ENCODE measurements at regions not wholly inside any gene's neighbourhood (a gene's known extent, or its start where the extent isn't known, plus 50 kb on each side); places are given as distances from the start of the nearest gene placed in this dataset.
"Not testable (repeated sequence)": the region's sequence is repeated elsewhere in the genome, so short reads cannot be mapped to it uniquely, and the experiment has no call there.

DNA sequence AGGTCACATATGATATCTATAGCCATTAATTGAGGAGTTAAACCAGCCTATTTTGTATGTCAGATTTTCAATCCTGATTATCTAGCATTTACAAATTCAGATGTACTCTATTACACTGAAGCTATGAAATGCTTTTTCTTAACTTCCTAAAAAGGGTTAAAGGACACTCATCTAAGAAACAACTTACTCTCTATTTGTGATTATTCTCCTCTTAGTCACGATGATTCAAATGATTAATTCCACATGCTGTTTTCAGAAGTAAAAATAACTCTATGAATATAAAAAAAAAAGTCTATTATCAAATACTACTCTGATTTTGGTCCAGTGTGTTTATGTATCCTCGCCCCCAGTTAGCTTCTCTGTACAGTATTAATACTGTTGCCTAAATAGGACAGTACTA, 1199.9 kb downstream of the GATA3 start:
- DNase-seq = no peak

DNA sequence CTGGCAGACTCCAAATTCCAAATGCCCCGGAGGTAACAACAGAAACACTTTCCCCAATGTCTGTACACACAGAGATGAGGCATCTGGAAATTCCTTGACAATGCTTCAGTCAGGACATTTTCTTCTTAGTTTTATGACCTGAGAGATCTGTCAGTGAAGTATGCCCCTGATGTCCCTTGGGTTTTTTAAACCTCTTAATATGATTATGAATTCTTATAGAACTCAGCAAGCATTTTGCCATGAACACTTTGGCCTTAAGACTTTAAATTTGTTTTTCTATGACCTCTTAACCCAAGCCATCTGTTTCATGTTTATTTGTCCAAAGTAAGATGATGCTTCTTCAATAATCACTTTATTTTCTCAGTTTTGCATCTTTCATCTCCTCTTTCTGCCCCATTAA, 1206.2 kb downstream of the GATA3 start:
- DNase-seq = no peak

DNA sequence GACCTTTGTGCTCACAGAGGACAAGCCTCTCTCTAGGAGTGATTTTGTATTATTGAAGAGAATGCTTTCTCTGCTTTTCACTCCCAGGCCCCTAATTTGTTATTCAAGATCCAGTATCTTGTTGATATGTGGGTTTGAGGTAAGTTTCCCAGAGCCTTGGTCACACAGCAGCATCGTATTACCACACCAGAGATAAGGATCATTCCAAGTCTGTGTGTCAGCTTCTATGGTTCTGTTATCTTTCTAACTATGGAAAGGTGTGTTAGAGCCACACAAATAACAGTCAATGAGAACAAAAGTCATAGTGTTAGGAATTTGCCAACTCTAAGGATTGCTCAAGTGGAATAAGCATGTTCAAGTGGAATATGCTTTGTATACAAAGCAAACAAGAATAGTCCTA, 1208.3 kb downstream of the GATA3 start:
- no peak for DNase-seq

DNA sequence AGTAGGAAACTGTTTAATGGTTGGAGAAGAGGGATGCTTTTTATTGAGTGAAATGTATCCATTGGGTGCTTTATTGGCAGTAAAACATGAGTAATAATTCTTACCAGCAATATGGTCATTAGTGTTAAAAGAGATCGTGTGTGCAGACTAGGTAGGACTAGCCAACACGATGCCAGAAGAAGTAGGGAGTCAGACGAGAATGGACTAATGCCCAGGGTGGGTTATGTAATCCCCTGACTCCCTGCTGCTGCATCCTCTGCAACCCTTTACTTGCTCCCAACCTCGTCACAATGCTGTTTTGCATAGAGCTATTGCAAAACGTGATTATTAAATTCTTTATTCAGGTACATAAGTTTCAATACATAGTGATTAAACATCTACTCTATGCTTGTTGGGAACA, 1213.7 kb downstream of the GATA3 start:
- no peak for DNase-seq

DNA sequence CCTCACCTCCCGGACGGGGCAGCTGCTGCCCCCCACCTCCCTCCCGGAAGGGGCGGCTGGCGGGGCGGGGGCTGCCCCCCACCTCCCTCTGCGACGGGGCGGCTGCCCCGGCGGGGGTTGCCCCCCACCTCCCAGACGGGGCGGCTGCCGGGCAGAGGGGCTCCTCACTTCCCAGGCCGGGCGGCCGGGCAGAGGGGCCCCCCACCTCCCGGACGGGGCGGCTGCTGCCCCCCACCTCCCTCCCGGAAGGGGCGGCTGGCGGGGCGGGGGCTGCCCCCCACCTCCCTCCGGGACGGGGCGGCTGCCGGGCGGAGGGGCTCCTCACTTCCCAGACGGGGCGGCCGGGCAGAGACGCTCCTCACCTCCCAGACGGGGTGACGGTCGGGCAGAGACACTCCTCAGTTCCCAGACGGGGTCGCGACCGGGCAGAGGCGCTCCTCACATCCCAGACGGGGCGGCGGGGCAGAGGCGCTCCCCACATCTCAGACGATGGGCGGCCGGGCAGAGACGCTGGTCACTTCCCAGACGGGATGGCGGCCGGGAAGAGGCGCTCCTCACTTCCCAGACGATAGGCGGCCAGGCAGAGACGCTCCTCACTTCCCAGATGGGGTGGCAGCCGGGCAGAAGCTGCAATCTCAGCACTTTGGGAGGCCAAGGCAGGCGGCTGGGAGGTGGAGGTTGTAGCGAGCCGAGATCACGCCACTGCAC, 1218.8 kb downstream of the GATA3 start:
- not testable (repeated sequence) for DNase-seq

DNA sequence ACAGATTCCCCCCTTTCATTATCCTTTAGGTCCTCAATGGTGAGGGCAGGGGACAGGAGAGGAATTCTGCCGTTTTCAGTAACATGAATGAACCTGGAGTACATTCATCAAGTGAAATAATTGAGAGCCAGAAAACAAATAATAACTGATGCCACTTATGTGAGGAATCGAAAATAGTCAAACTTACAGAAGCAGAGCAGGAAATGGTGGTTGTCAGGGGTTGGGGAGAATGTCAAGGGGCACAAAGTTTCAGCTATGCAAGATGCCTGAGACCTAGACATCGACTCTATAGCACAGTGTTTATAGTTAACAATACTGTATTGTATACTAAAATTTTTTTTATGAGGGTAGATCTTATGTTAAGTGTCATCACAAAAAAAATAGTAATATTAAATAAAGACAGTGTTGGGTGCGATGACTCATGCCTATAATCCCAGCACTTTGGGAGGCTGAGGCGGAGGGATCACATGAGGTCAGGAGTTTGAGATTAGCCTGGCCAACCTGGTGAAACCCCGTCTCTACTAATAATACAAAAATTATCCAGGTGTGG, 1219.8 kb downstream of the GATA3 start:
- no peak for DNase-seq

DNA sequence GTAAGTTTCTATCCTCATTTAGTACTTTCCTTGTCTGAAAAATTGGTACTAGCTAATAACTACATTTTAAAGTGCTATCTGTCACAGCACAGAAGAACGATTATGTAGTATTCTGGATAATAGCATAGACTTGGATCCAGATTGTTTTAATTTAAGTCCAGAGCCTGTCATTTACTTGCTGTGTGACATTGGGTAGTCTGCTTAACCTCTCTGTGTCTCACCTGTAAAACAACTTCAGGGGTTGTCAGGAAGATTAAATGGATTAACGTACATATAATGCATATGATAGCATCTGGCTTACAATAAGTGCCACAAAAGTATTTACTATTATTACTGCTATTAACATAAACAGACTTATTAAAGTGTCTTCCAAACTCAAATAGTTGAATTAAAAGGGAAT, 1221.4 kb downstream of the GATA3 start:
- no peak for DNase-seq

DNA sequence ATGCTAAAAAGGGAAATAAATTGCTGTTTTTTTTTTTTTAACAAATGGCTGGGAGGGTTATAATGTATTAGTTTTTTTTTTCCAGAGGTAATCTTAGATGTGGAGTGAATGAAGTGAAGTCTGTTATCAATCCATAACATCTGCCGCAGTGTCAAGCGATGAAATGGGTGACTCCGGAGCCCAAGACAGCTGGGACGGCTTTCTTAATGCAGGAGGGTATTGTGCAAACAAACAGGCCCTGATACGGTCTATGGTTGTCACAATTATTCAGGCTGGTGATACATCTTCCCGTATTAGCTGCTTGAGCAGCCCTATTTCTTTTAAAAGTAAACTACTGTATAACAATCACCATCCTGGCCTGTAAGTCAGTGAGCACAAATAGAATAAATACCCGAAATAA, 1231.2 kb downstream of the GATA3 start:
- peak; percentile 71 for DNase-seq

DNA sequence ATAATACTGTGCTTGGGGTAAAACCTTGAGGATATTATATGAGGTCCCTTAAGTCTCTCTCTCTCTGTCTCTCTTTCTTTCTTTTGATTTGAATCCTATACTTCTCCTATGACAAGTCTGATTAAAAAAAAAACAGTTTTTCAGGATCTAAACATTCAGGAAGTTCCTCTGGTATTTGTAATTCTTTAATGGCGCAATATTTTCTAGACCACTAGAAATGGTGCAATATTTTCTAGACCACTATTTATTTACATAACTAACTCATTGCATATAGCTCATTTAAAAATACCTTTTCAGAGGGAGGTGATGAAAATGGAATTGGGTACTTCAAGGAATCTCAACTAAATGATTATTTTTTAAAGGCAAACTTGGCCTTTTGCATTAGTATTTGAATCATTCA, 1235.3 kb downstream of the GATA3 start:
- DNase-seq = peak; percentile 20

DNA sequence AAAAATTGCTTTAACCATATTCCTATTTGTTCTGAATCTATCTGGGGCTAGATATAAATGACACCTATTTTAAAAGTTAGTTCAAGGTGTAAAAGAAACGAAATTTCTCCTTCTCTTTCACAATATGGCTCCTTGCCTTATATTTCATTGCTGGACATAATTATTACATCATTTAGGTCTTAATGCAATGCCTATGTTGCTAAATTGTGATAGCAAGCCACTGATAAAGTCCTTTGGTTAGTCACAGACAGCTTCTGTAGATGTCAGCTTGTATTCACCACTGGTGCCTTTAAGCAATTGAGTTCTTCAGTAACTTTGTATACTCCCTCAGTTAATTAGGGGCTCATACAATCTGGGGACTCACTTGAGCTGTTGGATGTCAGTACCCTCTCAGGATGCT, 1236.6 kb downstream of the GATA3 start:
- peak; percentile 57 for DNase-seq

DNA sequence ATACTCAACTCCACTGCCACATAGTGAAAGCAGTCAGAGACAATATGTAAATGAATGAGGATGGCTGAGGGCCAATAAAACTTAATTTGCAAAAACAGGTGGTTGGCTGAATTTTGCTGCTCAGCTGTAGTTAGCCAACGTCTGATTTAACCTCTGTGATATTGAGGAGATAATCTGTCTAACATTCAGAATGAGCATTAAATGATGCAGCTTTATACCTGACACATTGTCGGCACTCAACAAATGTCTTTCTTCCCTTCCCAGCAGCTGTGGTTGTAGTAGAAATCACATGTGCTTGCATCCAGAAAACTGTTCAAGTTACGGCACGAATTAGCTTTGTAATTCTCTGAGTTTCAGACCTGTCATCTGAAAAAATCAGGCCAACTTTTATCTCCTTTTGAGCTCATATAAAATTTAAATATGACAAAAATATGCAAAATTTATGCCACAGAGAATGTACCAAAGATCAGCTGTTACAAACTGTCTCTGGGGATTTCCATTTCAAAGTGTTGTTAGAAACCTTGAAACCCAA, 1239.7 kb downstream of the GATA3 start:
- peak; percentile 11 for DNase-seq

DNA sequence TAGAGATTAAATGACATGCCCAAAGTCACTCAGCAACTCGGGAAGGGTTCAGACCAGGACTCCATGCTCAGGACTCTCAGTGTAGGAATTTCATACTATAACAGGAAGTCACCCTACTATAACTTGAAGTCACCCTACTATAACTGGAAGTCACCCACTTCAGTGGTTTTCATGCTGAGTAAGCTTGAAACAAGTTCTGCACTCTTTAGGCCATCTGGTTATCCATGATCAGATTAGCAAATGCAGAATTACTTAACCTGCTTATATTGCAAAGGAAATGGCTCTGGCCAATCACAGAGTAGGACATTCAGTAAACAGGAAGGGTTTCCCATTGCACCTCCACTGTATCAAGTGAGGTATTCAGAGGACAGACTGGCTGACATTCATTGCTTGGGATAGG, 1240.4 kb downstream of the GATA3 start:
- DNase-seq = peak; percentile 50

DNA sequence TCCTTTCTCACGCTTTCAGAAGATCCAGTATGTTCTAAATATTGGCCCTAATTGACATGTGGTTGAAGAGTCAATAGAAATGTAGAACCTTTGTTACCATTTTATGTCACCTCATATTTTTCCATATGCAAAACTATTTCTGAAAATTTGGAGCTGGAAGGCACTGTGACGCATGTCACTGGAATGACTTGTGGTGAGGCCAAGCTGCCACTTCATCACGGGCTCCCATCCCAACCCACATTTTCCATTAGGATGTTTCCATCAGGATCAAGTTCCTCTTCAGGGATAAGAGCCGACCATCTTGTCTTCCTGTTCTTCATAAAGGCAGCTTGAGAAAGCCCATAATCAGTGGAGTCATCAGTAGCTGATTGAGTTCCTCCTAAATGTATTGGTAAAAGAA, 1241.7 kb downstream of the GATA3 start:
- no peak for DNase-seq

DNA sequence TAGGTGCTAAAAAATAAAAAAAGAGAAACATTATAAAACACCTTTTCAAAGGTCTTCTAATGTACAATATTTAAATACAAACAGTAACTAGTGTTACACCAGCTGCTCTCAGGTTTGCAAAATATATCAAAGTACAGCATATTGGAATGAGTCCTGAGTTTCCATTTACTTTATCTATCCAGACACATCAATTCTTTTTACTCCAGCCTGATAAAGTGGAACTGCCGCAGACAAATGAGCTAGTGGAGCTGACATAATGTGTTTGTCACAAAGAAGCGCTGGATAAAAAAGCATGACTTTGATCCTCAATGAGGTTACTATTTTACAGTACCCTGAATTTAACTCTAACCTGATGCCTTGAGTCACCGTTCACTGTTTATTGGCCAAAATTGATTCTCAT, 1243.1 kb downstream of the GATA3 start:
- no peak for DNase-seq

DNA sequence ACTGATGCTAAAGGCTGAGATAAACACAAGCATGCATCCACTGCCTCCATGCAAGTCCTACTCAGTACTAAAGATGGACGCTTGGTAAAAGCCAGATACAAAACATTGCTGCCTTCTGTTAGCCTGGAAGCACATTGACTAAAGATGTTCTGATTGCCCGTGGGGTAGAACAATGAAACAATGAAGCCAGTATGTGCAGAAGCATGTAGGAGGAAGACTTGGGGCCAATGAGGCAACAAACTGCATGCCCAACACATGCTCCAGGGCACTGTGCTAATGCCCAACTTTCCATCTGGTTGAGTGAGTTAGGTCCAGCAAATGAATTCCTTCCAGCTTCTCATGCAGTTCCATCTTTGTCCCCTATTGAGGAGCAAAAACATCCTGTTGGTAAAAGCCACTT, 1245.5 kb downstream of the GATA3 start:
- no peak for DNase-seq

DNA sequence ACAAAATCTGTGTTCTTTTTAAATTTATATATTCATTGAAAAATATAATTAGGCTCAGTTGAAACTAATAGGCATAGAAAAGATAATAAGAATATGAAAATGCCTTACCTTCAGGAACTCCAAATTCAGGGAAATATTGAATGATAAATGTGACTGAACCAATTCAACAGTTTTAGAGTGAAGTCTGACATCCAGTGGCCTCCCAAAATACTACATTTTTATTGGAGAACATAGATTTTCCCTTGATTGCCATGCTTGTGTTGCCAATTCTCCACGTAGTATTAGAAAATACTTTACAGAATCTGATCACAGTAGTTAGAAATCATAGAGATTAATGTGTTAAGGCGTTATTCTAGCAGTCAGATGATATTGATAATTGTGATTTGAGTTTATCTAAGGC, 1246.7 kb downstream of the GATA3 start:
- peak; percentile 28 for DNase-seq

DNA sequence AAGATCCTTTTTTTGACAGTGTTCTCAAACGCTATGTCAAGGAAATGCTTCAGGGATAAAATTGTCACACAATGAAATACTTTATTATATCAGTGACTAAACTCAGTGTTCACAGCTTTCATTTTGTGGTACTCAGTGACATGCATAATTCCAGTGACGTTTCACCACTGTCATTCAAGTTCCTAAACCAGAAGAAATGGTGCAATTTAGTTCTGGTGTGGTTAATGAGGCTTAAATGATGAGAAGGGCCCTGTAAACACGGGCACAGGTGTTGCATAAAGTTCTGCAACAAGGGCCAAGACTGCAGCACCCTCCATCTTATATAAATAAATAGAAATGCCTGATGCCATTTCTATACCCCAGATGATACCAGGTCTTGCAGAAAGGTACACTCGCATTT, 1247.1 kb downstream of the GATA3 start:
- no peak for DNase-seq

DNA sequence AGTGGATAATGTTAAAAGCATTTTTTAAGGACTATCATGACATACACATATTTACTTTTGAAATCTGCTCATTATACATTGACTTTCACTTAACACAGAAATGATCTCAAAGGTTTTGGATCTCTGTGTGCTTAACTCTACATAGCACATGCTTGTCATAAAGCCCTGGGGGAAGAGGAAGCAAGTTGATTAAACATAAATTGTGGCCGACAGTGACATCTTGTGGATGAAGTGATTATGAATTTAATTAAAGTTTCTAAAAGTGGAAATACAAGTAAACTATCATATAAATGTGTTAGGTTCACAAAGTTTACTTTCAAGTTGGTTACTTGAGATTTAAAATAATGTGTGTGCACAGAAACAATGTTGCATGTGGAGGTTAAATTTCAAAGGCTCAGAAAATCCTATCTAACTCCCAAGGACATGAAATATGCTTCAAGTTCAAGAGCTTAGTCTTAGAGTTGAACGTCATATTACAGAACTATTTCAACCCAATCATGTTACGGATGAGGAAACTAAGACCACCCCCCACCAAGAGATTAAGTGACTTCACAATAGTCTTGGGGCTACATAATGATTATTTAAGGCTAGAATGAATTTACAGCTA, 1247.8 kb downstream of the GATA3 start:
- DNase-seq = peak; percentile 79

DNA sequence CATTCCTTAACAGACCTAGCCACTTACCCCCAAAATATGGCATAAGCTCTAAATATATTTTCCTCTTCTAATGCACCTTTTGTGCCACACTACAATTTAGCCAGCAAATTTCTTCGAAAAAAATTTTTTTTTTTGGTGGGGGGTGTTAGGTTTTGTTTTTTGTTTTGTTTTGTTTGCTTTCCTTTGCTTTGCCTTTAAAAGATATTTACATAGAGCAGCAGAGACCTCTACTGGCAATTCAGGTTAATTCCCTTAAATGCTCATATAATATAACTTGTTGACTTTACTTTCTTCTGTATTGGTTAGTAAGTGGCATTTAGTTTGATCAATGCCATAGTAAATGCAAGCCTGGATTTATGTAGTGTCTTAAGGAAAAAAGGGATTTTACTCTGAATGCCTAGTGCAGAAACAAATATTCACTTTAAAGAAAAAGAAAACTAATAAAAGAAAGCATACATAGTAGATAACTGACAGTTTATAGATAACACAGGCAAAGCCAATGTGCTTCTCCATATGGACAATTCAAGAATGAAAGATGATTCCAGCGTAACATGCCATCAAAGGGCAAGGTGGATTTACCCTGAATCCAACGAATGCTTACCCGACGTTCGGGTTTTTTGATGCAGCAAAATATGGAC, 1250.6 kb downstream of the GATA3 start:
- peak; percentile 54 for DNase-seq

DNA sequence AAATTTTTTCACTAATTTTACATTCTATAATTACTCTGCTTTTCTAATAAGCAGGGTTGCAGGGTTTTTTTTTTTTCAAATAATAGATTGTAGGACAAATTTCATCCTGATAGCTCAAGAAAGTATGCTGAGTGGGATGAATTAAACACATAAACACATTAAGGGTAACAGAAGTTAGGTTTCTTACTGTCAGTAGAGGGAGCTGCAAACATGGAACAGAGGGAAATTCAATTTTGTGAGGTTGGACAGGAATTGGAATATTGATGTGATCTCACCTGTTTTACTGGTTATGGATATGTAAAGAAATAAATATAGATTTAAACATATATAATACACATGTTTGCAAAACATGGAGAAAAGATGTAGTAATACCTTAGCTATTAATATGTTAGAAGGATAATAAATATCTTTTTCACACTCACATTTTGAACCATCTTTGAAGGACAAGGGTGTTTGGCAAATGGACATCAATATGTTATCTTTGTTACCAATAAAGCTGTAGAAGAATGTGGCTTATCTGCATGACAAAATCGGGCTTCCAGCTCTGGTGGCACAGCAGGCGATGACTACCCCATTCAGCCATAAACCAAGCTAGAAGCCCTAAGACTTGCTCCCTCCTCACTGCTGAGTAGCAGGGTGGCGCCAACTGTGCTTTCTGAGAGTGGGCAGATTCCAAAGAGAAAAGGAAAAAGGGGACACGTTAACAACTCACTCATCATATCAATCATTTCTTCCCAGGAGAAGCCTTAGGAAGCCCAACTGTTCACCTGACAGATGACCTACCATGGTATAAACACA, 1257.4 kb downstream of the GATA3 start:
- no peak for DNase-seq

DNA sequence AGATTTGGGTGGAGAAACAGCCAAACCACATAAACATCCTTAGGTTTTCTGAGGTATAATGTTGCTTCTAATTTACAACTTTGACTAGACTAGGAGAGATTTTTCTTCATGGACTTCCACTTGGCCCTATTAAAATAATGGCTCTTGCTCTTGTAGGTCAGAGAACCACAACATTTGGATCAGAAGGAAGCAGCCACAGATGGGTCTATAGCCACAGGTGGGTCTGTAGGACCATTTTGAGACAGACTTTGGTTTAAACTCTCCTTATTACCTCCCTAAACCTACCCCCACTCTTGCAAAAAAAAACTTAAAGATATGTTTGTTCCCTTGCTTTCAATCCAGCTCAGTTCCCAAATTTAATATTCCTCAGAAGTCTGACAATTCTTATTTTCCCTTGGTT, 1260.8 kb downstream of the GATA3 start:
- DNase-seq = no peak

DNA sequence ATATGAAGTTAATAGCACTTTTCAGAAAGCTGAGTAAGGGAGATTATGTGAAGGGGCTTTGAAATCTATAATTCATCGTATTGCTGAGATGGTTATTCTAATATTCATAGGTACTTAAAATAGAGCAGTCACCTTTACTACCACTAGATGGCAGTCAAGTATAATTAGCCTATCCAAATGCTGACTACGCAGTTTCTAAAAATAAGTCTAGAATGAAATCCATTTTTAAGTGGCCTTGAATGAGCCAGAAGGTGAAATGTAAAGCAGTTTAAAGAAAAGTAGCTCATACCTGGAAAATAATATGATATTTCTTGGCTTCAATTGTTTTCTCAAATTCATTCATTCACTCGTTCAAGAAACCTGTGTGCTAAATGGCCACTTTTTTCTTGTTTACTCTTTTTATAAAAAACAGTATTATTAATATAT, 1277.1 kb downstream of the GATA3 start:
- DNase-seq = peak; percentile 86

DNA sequence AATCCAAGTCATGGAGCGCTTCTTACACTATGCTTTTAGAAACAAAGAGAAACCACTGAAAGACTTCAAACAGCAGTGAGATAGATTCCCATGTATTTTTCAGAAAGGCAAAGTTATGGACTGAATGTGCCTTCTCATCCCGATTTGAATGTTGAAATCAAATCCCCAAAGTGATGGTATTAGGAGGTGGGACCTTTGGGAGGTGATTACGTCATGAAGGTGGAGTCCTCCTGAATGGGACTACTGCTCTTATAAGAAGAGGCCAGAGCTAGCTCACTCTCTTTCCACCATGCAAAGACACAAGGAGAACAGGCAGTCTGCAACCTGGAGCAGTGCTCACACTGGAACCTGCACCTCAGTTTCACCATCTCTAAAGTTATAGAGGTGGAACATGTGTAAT, 1279.8 kb downstream of the GATA3 start:
- no peak for DNase-seq
